RPMI8226 (cell line): ENCODE measurements at regions not wholly inside any gene's neighbourhood (a gene's known extent, or its start where the extent isn't known, plus 50 kb on each side); places are given as distances from the start of the nearest gene placed in this dataset.

ENCODE experiments used
- DNase-seq: peaks from one replicate; pipeline ENCODE4 v3.0.0-alpha.2; 2015

- peak; percentile 100 for DNase-seq
Measured at GRCh38 chr1:187244623-187245022, 415.9 kb downstream of the PLA2G4A start.

- peak; percentile 11 for DNase-seq
Measured at GRCh38 chr1:187245201-187245600, 416.5 kb downstream of the PLA2G4A start.

- no peak for DNase-seq
Measured at GRCh38 chr1:187249196-187249595, 420.4 kb downstream of the PLA2G4A start.

- DNase-seq: no peak
Measured at GRCh38 chr1:187252923-187253322, 424.2 kb downstream of the PLA2G4A start.

GRCh38 chr1:187257476-187257875 is 428.7 kb downstream of the PLA2G4A start:
- DNase-seq: no peak

GRCh38 chr1:187261637-187262036 is 432.9 kb downstream of the PLA2G4A start:
- no peak for DNase-seq

GRCh38 chr1:187262731-187263130 is 434.0 kb downstream of the PLA2G4A start:
- no peak for DNase-seq

- peak; percentile 54 for DNase-seq
Measured at GRCh38 chr1:187264995-187265602, 436.4 kb downstream of the PLA2G4A start.

- DNase-seq: no peak
Measured at GRCh38 chr1:187266051-187266450, 437.3 kb downstream of the PLA2G4A start.

GRCh38 chr1:187267827-187268226 is 439.1 kb downstream of the PLA2G4A start:
- DNase-seq: no peak

- peak; percentile 14 for DNase-seq
Measured at GRCh38 chr1:187270256-187270655, 441.5 kb downstream of the PLA2G4A start.

- DNase-seq: no peak
Measured at GRCh38 chr1:187275346-187275745, 446.6 kb downstream of the PLA2G4A start.

GRCh38 chr1:187275985-187276575 is 447.3 kb downstream of the PLA2G4A start:
- DNase-seq: no peak

- no peak for DNase-seq
Measured at GRCh38 chr1:187276677-187277076, 447.9 kb downstream of the PLA2G4A start.

GRCh38 chr1:187280031-187280430 is 451.3 kb downstream of the PLA2G4A start:
- no peak for DNase-seq

- no peak for DNase-seq
Measured at GRCh38 chr1:187281085-187281484, 452.3 kb downstream of the PLA2G4A start.

GRCh38 chr1:187283984-187284383 is 455.2 kb downstream of the PLA2G4A start:
- DNase-seq: no peak

- no peak for DNase-seq
Measured at GRCh38 chr1:187294421-187295201, 465.9 kb downstream of the PLA2G4A start.

GRCh38 chr1:187300081-187300480 is 471.3 kb downstream of the PLA2G4A start:
- DNase-seq: no peak

GRCh38 chr1:187306710-187307415 is 478.1 kb downstream of the PLA2G4A start:
- DNase-seq: no peak

- DNase-seq: no peak
Measured at GRCh38 chr1:187310038-187310631, 481.4 kb downstream of the PLA2G4A start.

- no peak for DNase-seq
Measured at GRCh38 chr1:187313115-187313514, 484.4 kb downstream of the PLA2G4A start.

- DNase-seq: no peak
Measured at GRCh38 chr1:187326557-187326956, 497.8 kb downstream of the PLA2G4A start.
